Left lobe of liver (tissue), 2 donors: ENCODE measurements at regions not wholly inside any gene's neighbourhood (a gene's known extent, or its start where the extent isn't known, plus 50 kb on each side); places are given as distances from the start of the nearest gene placed in this dataset.

Source experiments
- ATAC-seq: fragments of 200-7000 bp; cut with Tn5 transposase; one replicate; pipeline ENCODE4 v1.9.1; 2020; ENCODE audit warnings: mild to moderate bottlenecking, moderate library complexity
- DNase-seq: peaks from one replicate; pipeline ENCODE4 v3.0.0-alpha.2; 2020; ENCODE audit warnings: low spot score
- donor health status: DM: no; HTN: no; CAD: no; lungs with moderate emphysema.
- donor health status: DM: no; HTN: yes; CAD: no.

- no peak for DNase-seq
These were observed 59.3 kb upstream of the LHX8 start for GRCh38 chr1:75074831-75075395.

GRCh38 chr1:75079538-75080290 lies 54.5 kb upstream of the LHX8 start:
- ATAC-seq (no peak), DNase-seq (no peak)

More at GRCh38 chr1:75074831-75075395, 59.3 kb upstream of the LHX8 start:
- ATAC-seq: no peak

- DNase-seq (no peak), ATAC-seq (no peak)
These were observed 51.0 kb upstream of the LHX8 start for GRCh38 chr1:75083223-75083622.

GRCh38 chr1:75083848-75084514 lies 50.2 kb upstream of the LHX8 start:
- DNase-seq (no peak), ATAC-seq (no peak)
